K562 (cell line): ENCODE measurements at regions not wholly inside any gene's neighbourhood (a gene's known extent, or its start where the extent isn't known, plus 50 kb on each side); places are given as distances from the start of the nearest gene placed in this dataset.

Experiments used
- ARHGAP35 ChIP-seq: fragments of 450-650 bp; IDR thresholded peaks from 2 replicates; pipeline ENCODE4 v1.6.1; 2018; ENCODE audit not compliant: partially characterized antibody
- ARNT ChIP-seq, 2 experiments: fragments of 450-650 bp; IDR thresholded peaks; 2 replicates each; pipeline ENCODE4 v1.6.1; 2016; ENCODE audit warnings: mild to moderate bottlenecking in 1 of 2
- ATF6 ChIP-seq: sonication (generic); formaldehyde crosslinking; IDR thresholded peaks from 2 replicates; pipeline ENCODE4 v1.4.0; 2020; ENCODE audit warnings: mild to moderate bottlenecking, missing genetic modification reagents
- BRD4 ChIP-seq: fragments of 200-600 bp; sonication (generic); IDR thresholded peaks from 2 replicates; pipeline ENCODE4 v1.6.1; 2017; ENCODE audit warnings: inconsistent platforms
- CBX2 ChIP-seq: fragments of 200-600 bp; sonication (generic); IDR thresholded peaks from one replicate; pipeline ENCODE4 v1.6.1; 2012; ENCODE audit warnings: mild to moderate bottlenecking, low read length, inconsistent platforms; ENCODE audit not compliant: insufficient read depth, poor library complexity, severe bottlenecking
- EHMT2 ChIP-seq: fragments of 450-650 bp; IDR thresholded peaks from 2 replicates; pipeline ENCODE4 v1.6.1; 2018; ENCODE audit warnings: antibody characterized with exemption
- ELF2 ChIP-seq: fragments of 250-450 bp; sonication (Bioruptor Pico); IDR thresholded peaks from 2 replicates; pipeline ENCODE4 v1.5.0; 2021; ENCODE audit warnings: mild to moderate bottlenecking
- ELF4 ChIP-seq: fragments of 450-650 bp; formaldehyde crosslinking; IDR thresholded peaks from 2 replicates; pipeline ENCODE4 v1.4.0; 2022; ENCODE audit warnings: missing genetic modification characterization
- ETS2 ChIP-seq: IDR thresholded peaks from 2 replicates; pipeline ENCODE4 v1.6.1; 2016; ENCODE audit warnings: borderline replicate concordance, missing genetic modification characterization, mild to moderate bottlenecking, moderate library complexity, missing compliant biosample characterization; ENCODE audit not compliant: poor library complexity, severe bottlenecking
- ETV5 ChIP-seq: sonication (generic); formaldehyde crosslinking; IDR thresholded peaks from 2 replicates; pipeline ENCODE4 v1.4.0; 2020; ENCODE audit warnings: low read depth, mild to moderate bottlenecking, missing genetic modification reagents
- FOXA1 ChIP-seq: fragments of 450-650 bp; IDR thresholded peaks from 2 replicates; pipeline ENCODE4 v1.6.1; 2016; ENCODE audit warnings: mild to moderate bottlenecking, borderline replicate concordance
- FOXO4 ChIP-seq: fragments of 450-650 bp; formaldehyde crosslinking; IDR thresholded peaks from 2 replicates; pipeline ENCODE4 v1.4.0; 2020; ENCODE audit warnings: mild to moderate bottlenecking, moderate library complexity
- KAT2B ChIP-seq: IDR thresholded peaks from one replicate; pipeline ENCODE4 v1.6.1; 2012; ENCODE audit warnings: low read depth, mild to moderate bottlenecking, control low read depth, inconsistent platforms, low read length, moderate library complexity
- MAFG ChIP-seq: fragments of 450-650 bp; conservative IDR thresholded peaks from 2 replicates; pipeline ENCODE4 v1.6.1; 2016; ENCODE audit warnings: missing genetic modification characterization, missing compliant biosample characterization
- NCOA2 ChIP-seq, 2 experiments: fragments of 450-650 bp; IDR thresholded peaks; 2 replicates each; pipeline ENCODE4 v1.6.1; 2018; ENCODE audit warnings: mild to moderate bottlenecking in 2 of 2, moderate library complexity in 1 of 2; ENCODE audit not compliant: partially characterized antibody in 2 of 2
- NELFE ChIP-seq: IDR thresholded peaks from 2 replicates; pipeline ENCODE4 v1.6.1; 2011; ENCODE audit warnings: mild to moderate bottlenecking; ENCODE audit not compliant: insufficient read depth, insufficient read length
- NUFIP1 ChIP-seq: fragments of 450-650 bp; IDR thresholded peaks from 2 replicates; pipeline ENCODE4 v1.6.1; 2018; ENCODE audit not compliant: partially characterized antibody
- PPARD ChIP-seq: fragments of 250-450 bp; sonication (Bioruptor Pico); IDR thresholded peaks from 2 replicates; pipeline ENCODE4 v1.8.0; 2022; ENCODE audit warnings: inconsistent platforms, mild to moderate bottlenecking, moderate library complexity
- PRMT5 ChIP-seq: sonication (generic); formaldehyde crosslinking; IDR thresholded peaks from 2 replicates; pipeline ENCODE4 v1.5.0; 2020; ENCODE audit warnings: missing genetic modification reagents
- SMARCA5 ChIP-seq: fragments of 450-650 bp; IDR thresholded peaks from 2 replicates; pipeline ENCODE4 v1.6.1; 2016
- SNRNP70 ChIP-seq: fragments of 200-400 bp; formaldehyde crosslinking; optimal IDR thresholded peaks from 2 replicates; pipeline ENCODE3; 2017; ENCODE audit warnings: low read depth, low read length
- YBX1 ChIP-seq: fragments of 450-650 bp; IDR thresholded peaks from 2 replicates; pipeline ENCODE4 v1.7.1; 2016; ENCODE audit warnings: mild to moderate bottlenecking
- ZBED1 ChIP-seq: IDR thresholded peaks from 2 replicates; pipeline ENCODE4 v1.6.1; 2014
- ZBTB1 ChIP-seq: sonication (generic); formaldehyde crosslinking; IDR thresholded peaks from 2 replicates; pipeline ENCODE4 v1.8.1; 2023; ENCODE audit warnings: missing genetic modification reagents, low read depth, mild to moderate bottlenecking, borderline replicate concordance
- ZFPM2 ChIP-seq: fragments of 250-450 bp; sonication (Bioruptor Pico); IDR thresholded peaks from 2 replicates; pipeline ENCODE4 v1.5.1; 2022; ENCODE audit warnings: mild to moderate bottlenecking
- ZNF133 ChIP-seq: fragments of 250-450 bp; sonication (Bioruptor Pico); IDR thresholded peaks from 2 replicates; pipeline ENCODE4 v1.4.0; 2020; ENCODE audit warnings: mild to moderate bottlenecking
- ZNF175 ChIP-seq: fragments of 200-800 bp; sonication (Bioruptor generic); IDR thresholded peaks from 2 replicates; pipeline ENCODE4 v1.6.1; 2016; ENCODE audit warnings: low read depth, mild to moderate bottlenecking, missing genetic modification characterization, missing compliant biosample characterization

GRCh38 chr2:11967946-11968465 lies 221.6 kb downstream of the LPIN1 start (continued):
- TF ChIP-seq KAT2B (no peak), ELF2 (CRISPR knock-in tag) (no peak), NCOA2 (IDR thresholded peaks at IDR 0.05; ENCODE audit: partially characterized antibody in 2 of 2) (peak; percentile 90 to 93), ZNF133 (no peak), FOXA1 (no peak), ZNF175 (CRISPR knock-in tag) (peak; percentile 89), SNRNP70 (no peak), ARNT (IDR thresholded peaks at IDR 0.05) (peak; percentile 97 to 98), NUFIP1 (peak; percentile 53), ZBTB1 (CRISPR knock-in tag) (no peak), PPARD (CRISPR knock-in tag) (no peak), ARHGAP35 (no peak), PRMT5 (CRISPR knock-in tag) (no peak), ZBED1 (peak; percentile 98), CBX2 (no peak), ELF4 (CRISPR knock-in tag) (peak; percentile 95), FOXO4 (CRISPR knock-in tag) (no peak), SMARCA5 (no peak), ETV5 (CRISPR knock-in tag) (peak; percentile 68; the same call in 1 of the 2 replicates), YBX1 (no peak), BRD4 (no peak), EHMT2 (peak; percentile 62; the same call in 1 of the 2 replicates), MAFG (tag) (peak; percentile 78; the same call in 1 of the 2 replicates), ETS2 (tag) (no peak), NELFE (no peak), ATF6 (CRISPR knock-in tag) (no peak), ZFPM2 (CRISPR knock-in tag) (no peak)
